Fibroblast of lung (primary cell): ENCODE measurements at regions not wholly inside any gene's neighbourhood (a gene's known extent, or its start where the extent isn't known, plus 50 kb on each side); places are given as distances from the start of the nearest gene placed in this dataset.

ENCODE experiments used
- DNase-seq, 2 donors: peaks; one replicate each; pipeline versions ENCODE4 v3.0.0 to v3.0.0-alpha.2; 2010; ENCODE audit warnings: low read depth in 2 of 2
- H2AFZ ChIP-seq: 2 replicates; pipeline ENCODE4 v1.5.1; 2012; ENCODE audit warnings: low read length, control low read depth, inconsistent platforms
- H3K27ac ChIP-seq: 2 replicates; pipeline ENCODE4 v1.5.1; 2011; ENCODE audit warnings: low read length, control low read depth; ENCODE audit not compliant: insufficient read depth
- H3K27me3 ChIP-seq: 2 replicates; pipeline ENCODE4 v1.5.1; 2011; ENCODE audit warnings: mild to moderate bottlenecking, low read length; ENCODE audit not compliant: control insufficient read depth, insufficient read depth
- H3K36me3 ChIP-seq: 2 replicates; pipeline ENCODE4 v1.5.1; 2011; ENCODE audit warnings: low read length; ENCODE audit not compliant: control insufficient read depth, insufficient read depth
- H3K4me1 ChIP-seq: 2 replicates; pipeline ENCODE4 v1.5.1; 2011; ENCODE audit warnings: low read length; ENCODE audit not compliant: control insufficient read depth, insufficient read depth; ENCODE audit errors: extremely low read depth
- H3K4me2 ChIP-seq: 2 replicates; pipeline ENCODE4 v1.5.1; 2011; ENCODE audit warnings: low read length, control low read depth; ENCODE audit not compliant: insufficient read depth; ENCODE audit errors: extremely low read depth
- H3K4me3 ChIP-seq, 4 experiments: fragments of 200-600 bp in 1 of 4; sonication (generic) in 1 of 4; replicated peaks in 1 of 4; 2 replicates each; pipeline ENCODE4 v1.5.1; 2011 to 2016; ENCODE audit warnings: low read length in 4 of 4, low read depth in 3 of 4, mild to moderate bottlenecking in 3 of 4, control low read depth in 2 of 4, inconsistent platforms in 1 of 4, mixed read lengths in 1 of 4; ENCODE audit not compliant: insufficient read depth in 1 of 4; ENCODE audit errors: control extremely low read depth in 1 of 4
- H3K79me2 ChIP-seq: 2 replicates; pipeline ENCODE4 v1.5.1; 2012; ENCODE audit warnings: mild to moderate bottlenecking, low read length, inconsistent platforms; ENCODE audit not compliant: control insufficient read depth, insufficient read depth
- H3K9ac ChIP-seq: 2 replicates; pipeline ENCODE4 v1.5.1; 2011; ENCODE audit warnings: mild to moderate bottlenecking, low read length, control low read depth; ENCODE audit not compliant: insufficient read depth
- H3K9me3 ChIP-seq: 2 replicates; pipeline ENCODE4 v1.5.1; 2012; ENCODE audit warnings: low read depth, low read length; ENCODE audit not compliant: control insufficient read depth, insufficient read depth
- H4K20me1 ChIP-seq: 2 replicates; pipeline ENCODE4 v1.5.1; 2011; ENCODE audit warnings: low read length; ENCODE audit not compliant: control insufficient read depth, insufficient read depth; ENCODE audit errors: extremely low read depth
- EZH2 ChIP-seq: IDR thresholded peaks from 2 replicates; pipeline ENCODE4 v1.5.1; 2012; ENCODE audit warnings: low read length, control low read depth, mild to moderate bottlenecking; ENCODE audit errors: missing control alignments
- TF ChIP-seq, protein P1 (sequence below), 2 donors: IDR thresholded peaks in 1 of 2; conservative IDR thresholded peaks in 1 of 2; 1 replicate in 1 of 2; 2 replicates in 1 of 2; pipeline ENCODE4 v1.5.1; 2011 to 2012; ENCODE audit warnings: low read length in 2 of 2, control low read depth in 1 of 2, inconsistent platforms in 1 of 2, low read depth in 1 of 2, mild to moderate bottlenecking in 1 of 2

DNA sequence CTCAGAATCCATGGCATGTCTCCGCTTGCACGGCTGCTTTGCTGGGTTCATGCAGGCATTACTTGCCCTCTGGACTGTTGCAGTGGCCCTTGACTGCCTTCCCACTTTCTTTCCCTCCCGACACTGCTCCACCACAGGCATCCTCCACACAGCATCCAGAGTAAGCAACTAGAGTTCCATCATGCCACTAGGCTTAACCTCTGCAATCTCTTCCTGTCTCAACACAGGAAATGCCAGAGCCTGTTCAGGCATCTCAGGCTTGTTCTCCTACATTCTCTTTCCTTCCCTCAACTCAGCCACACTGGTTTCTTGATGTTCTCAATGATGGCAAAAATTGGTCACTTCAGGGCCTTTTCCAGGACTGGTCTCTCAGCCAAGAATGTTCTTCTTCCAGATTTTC is 284.5 kb upstream of the KLF6 start:
- peak in 1 of 2 donors; percentile 84 for DNase-seq
- H3K4me1 ChIP-seq = peaks cover 8% of the 10 kb centered on the region
- H4K20me1 ChIP-seq = no peaks in the 10 kb centered on the region
- H3K27me3 ChIP-seq = no peaks in the 10 kb centered on the region
- no peak overlapping the region for H3K4me3 ChIP-seq
- H3K4me2 ChIP-seq = no peak overlapping the region
- H2AFZ ChIP-seq = peak overlapping the region; percentile 25
- no peaks in the 10 kb centered on the region for H3K9me3 ChIP-seq
- H3K27ac ChIP-seq = no peak overlapping the region
- no peaks in the 10 kb centered on the region for H3K36me3 ChIP-seq
- no peak overlapping the region for H3K9ac ChIP-seq
- no peak for TF ChIP-seq EZH2
- TF ChIP-seq, protein P1, sequence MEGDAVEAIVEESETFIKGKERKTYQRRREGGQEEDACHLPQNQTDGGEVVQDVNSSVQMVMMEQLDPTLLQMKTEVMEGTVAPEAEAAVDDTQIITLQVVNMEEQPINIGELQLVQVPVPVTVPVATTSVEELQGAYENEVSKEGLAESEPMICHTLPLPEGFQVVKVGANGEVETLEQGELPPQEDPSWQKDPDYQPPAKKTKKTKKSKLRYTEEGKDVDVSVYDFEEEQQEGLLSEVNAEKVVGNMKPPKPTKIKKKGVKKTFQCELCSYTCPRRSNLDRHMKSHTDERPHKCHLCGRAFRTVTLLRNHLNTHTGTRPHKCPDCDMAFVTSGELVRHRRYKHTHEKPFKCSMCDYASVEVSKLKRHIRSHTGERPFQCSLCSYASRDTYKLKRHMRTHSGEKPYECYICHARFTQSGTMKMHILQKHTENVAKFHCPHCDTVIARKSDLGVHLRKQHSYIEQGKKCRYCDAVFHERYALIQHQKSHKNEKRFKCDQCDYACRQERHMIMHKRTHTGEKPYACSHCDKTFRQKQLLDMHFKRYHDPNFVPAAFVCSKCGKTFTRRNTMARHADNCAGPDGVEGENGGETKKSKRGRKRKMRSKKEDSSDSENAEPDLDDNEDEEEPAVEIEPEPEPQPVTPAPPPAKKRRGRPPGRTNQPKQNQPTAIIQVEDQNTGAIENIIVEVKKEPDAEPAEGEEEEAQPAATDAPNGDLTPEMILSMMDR (conservative IDR thresholded peaks at IDR 0.05 in 1 of 2, IDR thresholded peaks at IDR 0.05 in 1 of 2; ENCODE audit: low read depth in 1 of 2, low read length in 2 of 2) = no peak
- H3K79me2 ChIP-seq = no peaks in the 10 kb centered on the region

DNA sequence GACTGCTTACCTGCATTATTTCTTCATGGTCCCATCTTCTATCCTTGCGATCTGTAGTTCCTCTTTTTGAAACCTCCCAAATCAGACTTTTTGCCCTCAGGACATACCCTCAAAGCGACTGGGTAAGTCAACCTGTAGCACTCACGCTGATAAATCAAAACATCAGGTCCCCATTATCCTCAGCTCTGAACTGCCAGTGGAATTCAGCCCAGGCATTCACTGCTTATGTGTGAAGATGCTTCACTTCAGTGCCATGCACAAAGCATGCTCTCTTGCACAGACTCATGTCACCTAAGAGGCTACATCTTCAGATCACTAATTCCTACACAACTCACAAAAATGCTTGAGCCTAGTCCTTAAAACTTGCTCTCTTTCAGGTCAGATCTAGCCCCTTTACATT is 283.6 kb upstream of the KLF6 start:
- no peaks in the 10 kb centered on the region for H3K27me3 ChIP-seq
- no peak overlapping the region for H3K4me2 ChIP-seq
- no peak overlapping the region for H3K4me3 ChIP-seq
- TF ChIP-seq EZH2 = no peak
- TF ChIP-seq, protein P1 (conservative IDR thresholded peaks at IDR 0.05 in 1 of 2, IDR thresholded peaks at IDR 0.05 in 1 of 2; ENCODE audit: low read depth in 1 of 2, low read length in 2 of 2) = no peak
- H2AFZ ChIP-seq = no peak overlapping the region
- no peaks in the 10 kb centered on the region for H3K9me3 ChIP-seq
- H3K79me2 ChIP-seq = no peaks in the 10 kb centered on the region
- no peak overlapping the region for H3K27ac ChIP-seq
- DNase-seq = no peak
- no peaks in the 10 kb centered on the region for H4K20me1 ChIP-seq
- no peak overlapping the region for H3K9ac ChIP-seq
- H3K36me3 ChIP-seq = no peaks in the 10 kb centered on the region
- peaks cover 4% of the 10 kb centered on the region for H3K4me1 ChIP-seq

GRCh38 chr10:4067931-4068561 is 283.0 kb upstream of the KLF6 start:
- Histone ChIP-seq H4K20me1 (no peaks in the 10 kb centered on the region), H3K4me3 (no peak overlapping the region), H3K9ac (no peak overlapping the region), H3K9me3 (no peaks in the 10 kb centered on the region), H3K27ac (no peak overlapping the region), H3K79me2 (no peaks in the 10 kb centered on the region), H3K4me2 (no peak overlapping the region), H3K27me3 (no peaks in the 10 kb centered on the region), H3K4me1 (peaks cover 2% of the 10 kb centered on the region), H3K36me3 (no peaks in the 10 kb centered on the region), H2AFZ (no peak overlapping the region)
- DNase-seq = no peak
- TF ChIP-seq, protein P1 (conservative IDR thresholded peaks at IDR 0.05 in 1 of 2, IDR thresholded peaks at IDR 0.05 in 1 of 2; ENCODE audit: low read depth in 1 of 2, low read length in 2 of 2) = no peak
- TF ChIP-seq EZH2 = no peak
